CD4-positive, alpha-beta T cell treated with Interleukin-15 for 1 hour (primary cell): ENCODE measurements at regions not wholly inside any gene's neighbourhood (a gene's known extent, or its start where the extent isn't known, plus 50 kb on each side); places are given as distances from the start of the nearest gene placed in this dataset.

Experiments
- DNase-seq: peaks from one replicate; pipeline ENCODE4 v3.0.0-alpha.2; 2020

DNA sequence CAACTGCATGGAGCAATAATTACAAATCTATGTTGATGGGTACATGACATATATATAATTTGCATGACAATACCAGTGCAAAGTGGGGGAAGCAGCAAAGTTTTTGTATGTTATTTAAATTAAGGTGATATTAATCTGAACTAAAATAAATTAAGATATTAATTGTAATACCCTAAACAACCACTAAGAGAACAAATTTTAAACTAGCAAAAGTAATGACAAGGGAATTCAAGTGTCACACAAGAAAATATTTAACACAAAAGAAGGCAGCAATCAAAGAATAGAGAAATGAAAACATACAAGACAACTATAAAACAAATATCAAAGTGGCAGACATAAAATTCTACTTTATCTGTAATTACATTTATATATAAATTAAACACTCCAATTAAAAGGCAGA is 2003.4 kb downstream of the MAT2B start:
- DNase-seq = no peak

DNA sequence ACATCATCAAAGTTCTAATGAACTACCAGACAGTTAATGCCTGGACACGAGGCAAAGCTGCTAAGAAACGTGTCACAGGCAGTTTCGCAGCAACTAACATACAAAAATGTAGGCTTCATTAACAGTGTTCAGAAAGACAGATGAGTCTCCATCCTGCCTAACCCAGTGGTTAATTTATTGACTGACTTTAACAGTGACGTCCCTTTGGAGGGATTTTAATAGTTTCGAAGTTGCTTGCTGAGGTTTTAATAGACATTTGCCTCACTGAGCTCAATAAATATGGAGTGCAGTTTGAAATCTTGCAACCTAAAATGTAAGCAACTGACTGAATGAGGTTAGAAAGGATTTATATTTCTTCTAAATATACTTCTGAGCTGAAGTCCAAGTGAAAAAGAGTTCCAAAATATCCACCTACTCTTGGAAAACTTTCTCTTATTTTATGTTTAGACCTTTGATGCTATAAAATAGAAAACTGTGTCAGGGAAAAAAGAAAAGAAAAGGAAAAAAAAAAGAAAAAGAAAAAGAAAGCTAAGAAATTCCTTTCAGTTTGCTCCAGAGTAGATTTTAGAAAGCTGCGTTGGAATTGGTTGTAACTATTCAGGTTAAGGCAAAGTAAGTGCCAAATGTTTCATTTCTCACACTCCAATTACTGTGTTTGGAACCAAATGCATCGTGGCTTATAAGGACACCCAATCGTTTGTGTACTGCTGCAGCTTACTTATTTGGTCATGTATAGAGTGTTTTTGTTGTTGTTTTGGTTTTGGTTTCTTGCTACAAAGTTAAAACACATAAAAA is 2016.6 kb downstream of the MAT2B start:
- no peak for DNase-seq

DNA sequence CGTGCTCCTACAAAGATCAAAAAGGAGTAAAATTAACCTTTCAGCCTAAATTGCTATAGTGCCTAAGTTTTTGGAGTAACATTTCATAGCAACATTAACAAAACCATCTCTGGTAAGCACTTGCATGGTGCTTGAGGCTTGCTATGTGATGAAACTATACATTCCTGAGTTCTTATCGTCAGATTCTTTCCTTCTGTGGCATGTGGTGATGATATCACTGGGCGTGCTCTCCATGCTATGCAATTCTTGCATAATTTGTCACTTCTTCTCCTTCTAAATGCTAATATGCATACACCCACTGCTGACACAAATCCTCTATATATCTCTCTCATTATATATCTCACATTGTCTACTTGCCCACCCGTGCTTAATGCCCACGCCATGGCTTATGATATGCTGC is 2019.9 kb downstream of the MAT2B start:
- no peak for DNase-seq

DNA sequence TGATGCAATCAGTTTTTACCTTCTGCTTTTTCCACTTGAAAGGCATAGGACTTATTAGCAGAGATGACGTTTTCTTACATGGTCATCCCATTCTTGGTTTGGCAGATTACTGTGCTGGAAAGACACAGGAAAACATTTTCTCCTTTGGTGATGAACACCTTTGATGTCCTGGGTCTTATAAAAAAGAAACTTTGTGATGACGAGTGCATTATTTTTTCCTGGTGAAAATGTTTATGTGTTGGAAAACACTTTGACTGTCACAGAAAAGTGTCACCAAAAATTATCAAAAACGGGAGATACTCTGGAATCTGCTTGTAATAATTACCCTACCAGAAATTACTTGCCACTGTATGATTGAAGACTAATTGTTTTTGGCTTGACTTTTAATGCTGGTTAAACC is 2020.9 kb downstream of the MAT2B start:
- no peak for DNase-seq

DNA sequence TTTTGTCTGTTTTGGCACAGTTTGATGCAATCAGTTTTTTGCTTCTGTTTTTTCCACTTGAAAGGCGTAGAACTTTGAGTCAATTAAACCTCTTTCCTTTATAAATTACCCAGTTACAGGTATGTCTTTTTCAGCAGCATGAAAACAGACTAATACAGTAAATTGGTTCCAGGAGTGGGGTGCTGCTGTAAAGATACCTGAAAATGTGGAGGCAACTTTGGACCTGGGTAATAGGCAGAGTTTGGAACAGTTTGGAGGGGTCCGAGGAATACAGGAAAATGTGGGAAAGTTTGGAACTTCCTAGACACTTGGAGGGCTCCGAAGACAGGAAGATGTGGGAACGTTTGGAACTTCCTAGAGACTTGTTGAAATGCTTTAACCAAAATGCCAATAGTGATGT is 2022.2 kb downstream of the MAT2B start:
- DNase-seq = no peak

GRCh38 chr5:165538065-165538464 is 2032.6 kb downstream of the MAT2B start:
- no peak for DNase-seq

DNA sequence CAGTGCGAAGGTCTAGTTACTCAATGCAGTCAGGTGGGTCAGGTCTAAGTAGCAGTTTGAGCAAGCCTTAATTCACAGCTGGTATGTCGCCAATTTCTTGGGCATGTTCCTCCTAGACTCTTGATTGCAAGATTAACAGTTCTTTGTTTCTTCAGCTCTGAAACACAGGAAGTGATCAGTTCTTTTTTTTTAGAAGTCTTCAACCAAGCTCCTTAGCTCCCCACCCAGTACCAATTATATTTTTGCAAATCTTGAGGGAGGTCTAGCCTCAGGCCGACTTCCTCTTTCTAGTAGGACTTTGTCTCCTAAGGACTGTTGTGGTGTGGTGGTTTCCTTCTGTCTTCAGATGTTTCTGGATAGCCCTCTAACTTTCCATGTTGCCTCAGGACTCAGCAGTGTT is 2054.2 kb downstream of the MAT2B start:
- DNase-seq = no peak

GRCh38 chr5:165560648-165561047 is 2055.2 kb downstream of the MAT2B start:
- DNase-seq = no peak

DNA sequence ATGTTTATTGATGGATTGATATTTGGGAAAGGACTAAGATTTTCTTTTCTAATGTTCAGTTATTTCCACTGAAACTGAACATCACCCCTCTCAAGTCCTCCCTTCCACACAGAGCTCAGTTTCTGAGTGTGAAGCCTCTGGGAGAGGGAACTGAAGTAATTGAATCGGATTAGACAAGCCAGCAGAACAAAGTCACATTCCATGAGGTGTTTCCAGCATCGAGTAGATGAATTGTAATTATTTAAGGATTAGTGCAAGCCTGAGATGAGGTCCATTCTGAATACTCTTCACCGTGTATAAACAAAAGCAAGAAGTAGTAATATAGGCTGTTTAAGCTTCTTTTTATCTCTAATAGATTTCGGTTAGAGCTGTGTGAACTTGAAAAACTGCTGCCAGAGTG is 2060.5 kb downstream of the MAT2B start:
- no peak for DNase-seq

DNA sequence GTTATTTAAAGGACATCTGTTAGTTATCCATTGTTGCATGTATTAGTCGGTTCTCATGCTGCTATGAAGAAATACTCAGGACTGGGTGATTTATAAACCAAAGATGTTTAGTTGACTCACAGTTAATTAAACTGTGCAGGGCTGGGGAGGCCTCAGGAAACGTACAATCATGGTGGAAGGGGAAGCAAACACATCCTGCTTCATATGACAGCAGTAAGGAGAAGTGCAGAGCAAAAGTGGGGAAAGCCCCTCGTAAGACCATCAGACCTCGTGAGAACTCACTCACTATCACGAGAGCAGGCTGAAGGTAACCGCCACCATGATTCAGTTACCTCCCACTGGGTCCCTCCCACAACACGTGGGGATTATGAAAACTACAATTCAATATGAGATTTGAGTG is 2064.1 kb downstream of the MAT2B start:
- DNase-seq = no peak

DNA sequence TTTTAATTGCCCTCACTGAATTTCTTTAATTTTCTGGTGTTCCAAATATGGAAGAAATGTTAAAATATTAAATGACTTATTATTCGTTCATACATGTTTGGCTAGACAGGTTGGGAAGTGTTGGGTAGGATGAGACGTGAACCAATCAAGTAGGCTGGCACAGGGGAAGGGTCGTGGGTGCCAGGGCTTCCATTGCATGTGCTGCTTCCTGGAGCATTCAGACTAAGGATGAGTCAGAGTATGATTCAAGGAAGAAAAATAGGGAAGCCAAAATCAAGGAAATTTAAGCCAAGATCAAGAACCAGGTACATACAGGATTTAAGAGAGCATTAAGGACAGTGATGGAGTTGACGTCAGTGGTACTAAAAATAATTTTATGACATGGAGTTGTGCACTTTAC is 2068.0 kb downstream of the MAT2B start:
- no peak for DNase-seq

DNA sequence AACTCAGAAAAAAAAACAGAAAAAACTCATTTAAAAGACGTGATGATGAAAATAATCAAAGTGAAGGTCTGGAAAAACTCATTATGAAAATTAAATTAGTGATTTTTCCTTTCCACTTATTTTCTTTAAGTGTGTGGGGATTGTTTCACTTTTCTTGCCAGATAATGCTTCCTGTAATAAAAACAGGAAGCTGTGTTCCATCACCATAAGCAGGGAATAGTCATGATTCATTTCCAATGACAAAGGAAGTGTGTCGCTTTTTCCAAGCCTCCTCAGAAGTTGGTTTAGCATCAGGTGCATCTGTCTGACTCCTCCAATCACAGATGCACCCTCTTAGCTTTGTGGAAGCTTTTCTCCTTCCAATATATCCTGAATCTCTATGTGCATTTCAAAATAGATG is 2068.7 kb downstream of the MAT2B start:
- DNase-seq = no peak

GRCh38 chr5:165576678-165577275 is 2071.4 kb downstream of the MAT2B start:
- no peak for DNase-seq

GRCh38 chr5:165579911-165580310 is 2074.5 kb downstream of the MAT2B start:
- DNase-seq = no peak

DNA sequence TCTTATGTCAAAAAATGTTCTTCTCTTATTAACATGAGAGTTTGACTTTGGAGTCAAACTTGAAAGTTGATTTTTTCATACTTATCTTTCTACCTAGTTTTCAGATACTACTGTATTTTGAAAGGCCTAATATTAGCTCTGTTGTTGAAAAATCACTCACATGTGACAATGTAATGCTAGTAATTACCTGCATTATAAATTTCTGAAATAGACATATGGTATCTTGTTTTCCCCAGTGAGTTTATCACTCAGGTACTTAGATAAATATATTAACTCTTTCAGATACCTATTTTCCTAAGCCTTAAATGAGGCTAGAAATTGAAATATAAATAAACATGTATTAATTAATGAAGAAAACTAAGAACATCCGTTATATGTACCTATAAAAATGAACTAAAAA is 2089.3 kb downstream of the MAT2B start:
- no peak for DNase-seq

DNA sequence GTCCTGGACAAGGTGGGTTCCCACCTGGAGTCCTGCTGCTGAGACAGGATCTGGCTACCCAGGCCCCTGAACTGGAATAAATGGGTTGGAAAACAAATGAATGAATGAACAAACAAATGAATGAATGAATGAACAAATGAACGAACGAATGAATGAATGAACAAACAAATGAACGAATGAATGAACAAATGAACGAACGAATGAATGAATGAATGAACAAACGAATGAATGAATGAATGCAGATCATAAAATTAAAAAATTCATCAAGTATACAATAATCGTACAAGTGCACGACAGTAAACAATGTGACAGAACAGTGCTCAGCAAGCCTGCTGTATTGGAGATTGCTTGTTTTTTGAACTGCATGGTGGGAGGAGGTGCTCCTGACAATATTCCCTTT is 2097.1 kb downstream of the MAT2B start:
- DNase-seq = no peak

GRCh38 chr5:165607026-165607425 is 2101.6 kb downstream of the MAT2B start:
- DNase-seq = no peak

GRCh38 chr5:165609871-165610270 is 2104.5 kb downstream of the MAT2B start:
- no peak for DNase-seq

GRCh38 chr5:165616490-165617405 is 2111.3 kb downstream of the MAT2B start:
- DNase-seq = no peak

DNA sequence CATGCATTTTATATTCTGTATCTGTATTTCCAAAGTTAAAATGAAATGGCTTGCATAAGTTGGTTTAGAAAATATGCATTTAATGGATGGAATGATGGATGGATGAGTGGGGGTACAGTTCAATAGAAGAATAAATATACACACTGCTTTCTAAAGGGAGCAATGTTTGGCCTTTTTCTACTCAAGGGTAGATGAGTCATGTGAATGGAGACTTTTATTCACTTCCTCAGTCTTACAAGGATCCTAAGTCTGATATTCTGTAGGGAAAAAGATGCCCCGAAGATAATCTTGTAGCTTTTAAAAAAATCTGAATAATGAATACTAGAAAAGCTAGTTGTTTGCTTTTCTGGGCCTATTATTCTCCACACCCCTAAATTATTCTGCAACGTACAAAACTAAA is 2112.1 kb downstream of the MAT2B start:
- DNase-seq = no peak

DNA sequence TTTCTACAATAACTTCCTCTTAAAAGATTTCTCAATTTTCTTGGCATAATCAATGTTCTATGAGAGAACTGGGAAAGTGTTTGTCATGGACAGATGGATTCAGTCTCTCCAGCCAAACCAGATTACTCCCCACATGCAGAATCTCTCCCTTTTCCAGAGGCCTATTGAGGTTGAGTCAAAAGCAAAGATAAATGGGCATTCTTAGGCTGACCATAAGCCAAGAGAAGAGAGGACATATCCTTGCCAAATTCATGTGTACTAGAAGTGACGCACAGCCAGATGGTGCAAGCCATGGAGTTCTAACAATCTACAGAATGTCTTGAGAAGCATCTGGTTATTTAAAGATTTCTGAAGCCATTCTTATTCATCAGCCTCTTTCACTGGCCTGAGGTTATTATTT is 2115.0 kb downstream of the MAT2B start:
- DNase-seq = no peak

DNA sequence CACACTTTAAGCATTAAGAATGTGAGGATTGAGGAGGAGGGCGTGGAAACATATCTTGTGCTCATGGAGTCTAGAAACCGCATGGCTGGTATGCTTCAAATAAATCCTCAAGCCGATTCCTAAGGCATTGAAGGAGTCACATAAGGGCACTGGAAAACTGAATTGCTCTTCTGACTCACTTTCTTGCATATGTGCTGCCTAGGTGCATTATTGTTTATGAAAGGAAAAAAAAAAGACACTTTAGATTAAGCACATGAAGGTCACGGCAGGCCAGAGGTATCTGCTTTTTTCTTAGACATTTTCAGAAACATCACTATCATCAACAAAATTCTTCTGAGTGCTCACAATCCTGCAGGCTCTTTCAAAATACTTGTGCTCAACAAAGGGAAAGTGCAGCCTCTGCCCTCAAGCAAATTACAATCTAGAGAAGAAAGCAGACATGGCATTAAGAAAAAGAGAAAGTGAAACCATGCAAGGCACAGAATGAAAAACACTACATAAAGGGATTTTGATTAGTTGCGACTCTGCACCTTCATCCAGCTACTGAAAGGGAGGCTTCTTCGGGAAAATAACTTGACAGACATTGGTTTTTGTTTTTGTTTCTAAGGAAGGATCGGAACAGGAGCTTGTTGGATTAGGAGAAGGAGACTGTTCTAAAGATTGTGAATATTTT is 2117.6 kb downstream of the MAT2B start:
- no peak for DNase-seq
